ENCODE measurements at regions not wholly inside any gene's neighbourhood (a gene's known extent, or its start where the extent isn't known, plus 50 kb on each side); places are given as distances from the start of the nearest gene placed in this dataset.

DNA sequence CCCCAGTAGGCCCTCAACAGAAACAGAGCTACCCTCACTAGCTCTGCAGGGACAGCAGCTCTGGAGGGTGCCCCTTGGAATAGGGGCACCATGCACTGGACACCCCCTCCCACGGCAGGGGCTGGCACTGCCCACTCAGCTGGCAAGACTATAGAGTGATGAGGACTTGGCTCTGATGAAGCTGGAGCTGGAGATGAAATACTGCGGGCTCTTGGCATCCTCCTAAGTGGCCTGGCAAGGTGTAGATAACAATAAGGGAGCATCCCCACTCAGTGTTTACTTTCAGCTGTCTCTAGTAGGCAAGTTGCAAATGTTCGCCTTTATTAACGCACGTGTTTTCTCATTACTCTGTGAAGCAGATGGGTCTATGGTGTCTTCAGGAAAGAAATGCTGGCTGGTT, 92.7 kb downstream of the PDCL3 start:
- POLR2A ChIA-PET: no interaction called here
- DNase-seq (ENCODE audit: extremely low spot score): no peak
- TF ChIP-seq TARDBP (IDR thresholded peaks at IDR 0.05) (no peak), HDGF (IDR thresholded peaks at IDR 0.05; ENCODE audit: borderline replicate concordance) (no peak), FOXM1 (IDR thresholded peaks at IDR 0.05; ENCODE audit: borderline replicate concordance) (no peak), ELF4 (IDR thresholded peaks at IDR 0.05) (no peak), ARNT (IDR thresholded peaks at IDR 0.05) (no peak), FOXA1 (IDR thresholded peaks at IDR 0.05) (no peak), LEF1 (IDR thresholded peaks at IDR 0.05; ENCODE audit: borderline replicate concordance) (no peak), SUZ12 (IDR thresholded peaks at IDR 0.05) (no peak), BHLHE40 (IDR thresholded peaks at IDR 0.05; ENCODE audit: borderline replicate concordance) (no peak), L3MBTL2 (conservative IDR thresholded peaks at IDR 0.05) (no peak), FOXK2 (IDR thresholded peaks at IDR 0.05) (no peak), PKNOX1 (IDR thresholded peaks at IDR 0.05) (no peak), CTBP1 (IDR thresholded peaks at IDR 0.05; ENCODE audit: borderline replicate concordance) (no peak), NFRKB (IDR thresholded peaks at IDR 0.05) (no peak), SP1 (IDR thresholded peaks at IDR 0.05) (no peak)
- CTCF ChIA-PET: no interaction called here

DNA sequence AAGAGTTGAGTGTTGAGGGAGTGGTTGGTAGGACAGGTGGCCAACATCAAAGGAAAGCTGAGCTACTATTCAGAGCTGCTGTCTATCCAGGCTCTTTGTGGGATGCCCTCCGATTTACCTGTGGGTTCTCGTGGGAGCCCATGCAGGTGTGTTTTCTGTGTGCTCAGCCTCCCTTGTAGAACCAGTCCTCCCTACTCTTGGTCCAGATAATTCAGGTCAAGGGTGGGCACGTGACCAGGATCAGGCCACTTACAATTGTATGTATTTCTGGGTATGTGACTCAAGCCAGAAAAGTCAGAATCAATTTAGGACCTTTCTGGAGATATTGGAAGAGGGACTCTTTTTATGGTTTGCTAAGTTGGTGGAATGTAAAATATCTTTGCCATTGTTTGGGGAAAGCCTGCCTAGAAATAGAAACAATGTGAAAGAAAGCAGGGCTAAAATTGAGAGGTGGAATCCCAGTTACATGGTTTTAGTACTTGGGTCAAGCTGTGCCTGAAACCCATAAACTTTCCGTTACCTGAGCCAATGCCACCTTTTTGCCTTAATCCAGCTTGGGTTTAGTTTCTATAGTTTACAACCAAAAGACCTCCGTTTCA, 93.2 kb downstream of the PDCL3 start:
- DNase-seq (ENCODE audit: extremely low spot score): no peak
- ChIA-PET POLR2A (no interaction called here), CTCF (no interaction called here)
- TF ChIP-seq HDGF (IDR thresholded peaks at IDR 0.05; ENCODE audit: borderline replicate concordance) (no peak), ARNT (IDR thresholded peaks at IDR 0.05) (no peak), ELF4 (IDR thresholded peaks at IDR 0.05) (no peak), TARDBP (IDR thresholded peaks at IDR 0.05) (no peak), LEF1 (IDR thresholded peaks at IDR 0.05; ENCODE audit: borderline replicate concordance) (no peak), FOXA1 (IDR thresholded peaks at IDR 0.05) (no peak), CTBP1 (IDR thresholded peaks at IDR 0.05; ENCODE audit: borderline replicate concordance) (no peak), BHLHE40 (IDR thresholded peaks at IDR 0.05; ENCODE audit: borderline replicate concordance) (no peak), PKNOX1 (IDR thresholded peaks at IDR 0.05) (no peak), NFRKB (IDR thresholded peaks at IDR 0.05) (no peak), ZNF384 (IDR thresholded peaks at IDR 0.05) (no peak), FOXM1 (IDR thresholded peaks at IDR 0.05; ENCODE audit: borderline replicate concordance) (no peak), SP1 (IDR thresholded peaks at IDR 0.05) (no peak), SUZ12 (IDR thresholded peaks at IDR 0.05) (no peak), FOXK2 (IDR thresholded peaks at IDR 0.05) (no peak), L3MBTL2 (conservative IDR thresholded peaks at IDR 0.05) (no peak)

DNA sequence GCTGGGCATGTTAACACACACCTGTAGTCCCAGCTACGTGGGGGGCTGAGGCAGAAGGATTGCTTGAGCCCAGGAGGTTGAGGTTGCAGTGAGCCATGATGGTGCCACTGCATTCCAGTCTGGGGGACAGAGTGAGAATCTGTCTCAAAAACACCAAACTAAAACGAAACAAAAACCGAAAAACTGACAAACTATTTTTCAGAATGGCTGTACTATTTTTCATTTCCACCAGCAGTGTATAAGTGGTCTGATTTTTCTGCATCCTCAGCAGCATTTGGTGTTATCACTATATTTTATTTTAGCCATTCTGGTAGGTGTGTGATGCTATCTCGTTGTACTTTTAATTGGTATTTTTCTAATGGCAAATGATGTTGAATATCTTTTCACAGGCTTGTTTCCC, 95.2 kb downstream of the PDCL3 start:
- ChIA-PET CTCF (no interaction called here), POLR2A (no interaction called here)
- TF ChIP-seq NFRKB (IDR thresholded peaks at IDR 0.05) (no peak), PKNOX1 (IDR thresholded peaks at IDR 0.05) (no peak), CTBP1 (IDR thresholded peaks at IDR 0.05; ENCODE audit: borderline replicate concordance) (no peak), ZNF384 (IDR thresholded peaks at IDR 0.05) (no peak), HDGF (IDR thresholded peaks at IDR 0.05; ENCODE audit: borderline replicate concordance) (no peak), FOXA1 (IDR thresholded peaks at IDR 0.05) (no peak), ARNT (IDR thresholded peaks at IDR 0.05) (no peak)
- no peak for DNase-seq (ENCODE audit: extremely low spot score)

- TF ChIP-seq TARDBP (IDR thresholded peaks at IDR 0.05): no peak
- TF ChIP-seq FOXK2 (IDR thresholded peaks at IDR 0.05): no peak
- TF ChIP-seq ARNT (IDR thresholded peaks at IDR 0.05): no peak
- TF ChIP-seq FOXM1 (IDR thresholded peaks at IDR 0.05; ENCODE audit: borderline replicate concordance): no peak
- TF ChIP-seq CTBP1 (IDR thresholded peaks at IDR 0.05; ENCODE audit: borderline replicate concordance): no peak
- no peak for TF ChIP-seq SP1 (IDR thresholded peaks at IDR 0.05)
- TF ChIP-seq NFRKB (IDR thresholded peaks at IDR 0.05): no peak
- DNase-seq (ENCODE audit: extremely low spot score): no peak
- POLR2A ChIA-PET: no interaction called here
- CTCF ChIA-PET: no interaction called here
Measured at GRCh38 chr2:100660851-100661584, 98.2 kb downstream of the PDCL3 start.

- TF ChIP-seq ELF4 (IDR thresholded peaks at IDR 0.05): no peak
- no peak for TF ChIP-seq HDGF (IDR thresholded peaks at IDR 0.05; ENCODE audit: borderline replicate concordance)
- no peak for TF ChIP-seq ZNF384 (IDR thresholded peaks at IDR 0.05)
- TF ChIP-seq CTBP1 (IDR thresholded peaks at IDR 0.05; ENCODE audit: borderline replicate concordance): no peak
- TF ChIP-seq SUZ12 (IDR thresholded peaks at IDR 0.05): no peak
- TF ChIP-seq FOXA1 (IDR thresholded peaks at IDR 0.05): no peak
- no peak for TF ChIP-seq FOXK2 (IDR thresholded peaks at IDR 0.05)
- TF ChIP-seq TARDBP (IDR thresholded peaks at IDR 0.05): no peak
- no peak for TF ChIP-seq BHLHE40 (IDR thresholded peaks at IDR 0.05; ENCODE audit: borderline replicate concordance)
- TF ChIP-seq SP1 (IDR thresholded peaks at IDR 0.05): no peak
- TF ChIP-seq FOXM1 (IDR thresholded peaks at IDR 0.05; ENCODE audit: borderline replicate concordance): no peak
- TF ChIP-seq LEF1 (IDR thresholded peaks at IDR 0.05; ENCODE audit: borderline replicate concordance): no peak
- TF ChIP-seq NFRKB (IDR thresholded peaks at IDR 0.05): no peak
- TF ChIP-seq ARNT (IDR thresholded peaks at IDR 0.05): no peak
- no peak for DNase-seq (ENCODE audit: extremely low spot score)
- ChIA-PET CTCF (no interaction called here), POLR2A (no interaction called here)
Measured at GRCh38 chr2:100662866-100663265, 100.1 kb downstream of the PDCL3 start.
